GM12878 (cell line): ENCODE measurements at regions not wholly inside any gene's neighbourhood (a gene's known extent, or its start where the extent isn't known, plus 50 kb on each side); places are given as distances from the start of the nearest gene placed in this dataset.

Experiments used
- IKZF2 ChIP-seq, 2 experiments: fragments of 450-650 bp; IDR thresholded peaks; 2 replicates each; pipeline ENCODE4 v1.6.1; 2017; ENCODE audit warnings: mild to moderate bottlenecking in 2 of 2, moderate library complexity in 2 of 2
- NFIC ChIP-seq: IDR thresholded peaks from 2 replicates; pipeline ENCODE4 v1.6.1; 2012; ENCODE audit warnings: low read depth, mild to moderate bottlenecking, inconsistent platforms, low read length, moderate library complexity
- RAD21 ChIP-seq: IDR thresholded peaks from 2 replicates; pipeline ENCODE4 v1.6.1; 2011; ENCODE audit warnings: mild to moderate bottlenecking, low read depth, low read length, moderate library complexity; ENCODE audit not compliant: insufficient read depth

DNA sequence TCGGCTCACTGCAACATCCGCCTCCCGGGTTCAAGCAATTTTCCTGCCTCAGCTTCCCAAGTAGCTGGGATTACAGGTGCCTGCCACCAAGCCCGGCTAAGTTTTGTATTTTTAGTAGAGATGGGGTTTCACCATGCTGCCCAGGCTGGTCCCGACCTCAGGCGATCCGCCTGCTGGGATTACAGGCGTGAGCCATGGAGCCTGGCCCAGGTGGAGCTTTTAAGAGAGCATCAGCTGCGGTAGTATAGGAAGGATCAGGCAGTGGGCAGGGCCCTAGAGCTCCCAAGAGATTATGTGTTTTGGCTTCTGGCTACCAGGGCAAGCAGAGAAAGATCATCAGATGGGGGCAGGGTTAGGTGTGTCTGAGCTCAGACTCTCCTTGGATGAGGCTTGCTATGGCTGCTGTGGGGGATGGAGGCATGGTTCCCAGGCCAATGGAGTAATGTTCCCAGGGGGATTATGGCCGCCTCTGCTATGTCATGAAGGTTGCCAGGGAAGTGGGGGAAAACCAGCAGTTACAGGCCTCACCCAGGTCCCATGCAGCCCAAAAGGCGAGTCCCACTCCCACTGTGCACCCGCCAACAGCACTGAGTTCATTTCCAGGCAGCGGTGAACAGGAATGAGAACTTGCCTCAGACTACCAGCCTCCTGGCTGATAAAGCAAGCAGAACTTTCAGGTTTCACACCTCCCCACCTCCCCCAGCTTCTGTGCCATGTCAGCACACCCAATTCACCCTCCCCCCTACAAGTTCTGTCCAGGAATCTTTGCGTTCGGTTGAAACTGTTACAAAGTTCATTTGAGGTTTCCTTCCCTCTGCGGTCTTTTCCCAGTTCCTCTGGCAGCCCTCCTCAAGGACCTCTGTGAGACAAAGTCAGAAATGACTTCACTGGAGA lies 507.6 kb downstream of the SPATA31D1 start:
- TF ChIP-seq IKZF2 (IDR thresholded peaks at IDR 0.05) (no peak), NFIC (no peak), RAD21 (no peak)
